ENCODE measurements at regions not wholly inside any gene's neighbourhood (a gene's known extent, or its start where the extent isn't known, plus 50 kb on each side); places are given as distances from the start of the nearest gene placed in this dataset.

GRCh38 chr15:81849289-81849688 is 196.5 kb downstream of the MEX3B start:
- TF ChIP-seq CTCF (IDR thresholded peaks at IDR 0.05; ENCODE audit: extremely low read depth in 1 of 2, insufficient read depth in 1 of 2, low read depth in 1 of 2, low read length in 2 of 2) = no peak
- no peak for TF ChIP-seq POLR2AphosphoS5 (IDR thresholded peaks at IDR 0.05; ENCODE audit: insufficient read depth, low read depth, low read length)
- TF ChIP-seq EZH2 (IDR thresholded peaks at IDR 0.05; ENCODE audit: borderline replicate concordance, low read depth, low read length, severe bottlenecking) = no peak
- no peak for TF ChIP-seq POLR2A (IDR thresholded peaks at IDR 0.05; ENCODE audit: low read depth, low read length)
- no peak for TF ChIP-seq GATA2 (IDR thresholded peaks at IDR 0.05; ENCODE audit: insufficient read depth, insufficient read length, low read depth, low read length)
